ENCODE measurements at regions not wholly inside any gene's neighbourhood (a gene's known extent, or its start where the extent isn't known, plus 50 kb on each side); places are given as distances from the start of the nearest gene placed in this dataset.
"Not testable (repeated sequence)": the region's sequence is repeated elsewhere in the genome, so short reads cannot be mapped to it uniquely, and the experiment has no call there.

DNA sequence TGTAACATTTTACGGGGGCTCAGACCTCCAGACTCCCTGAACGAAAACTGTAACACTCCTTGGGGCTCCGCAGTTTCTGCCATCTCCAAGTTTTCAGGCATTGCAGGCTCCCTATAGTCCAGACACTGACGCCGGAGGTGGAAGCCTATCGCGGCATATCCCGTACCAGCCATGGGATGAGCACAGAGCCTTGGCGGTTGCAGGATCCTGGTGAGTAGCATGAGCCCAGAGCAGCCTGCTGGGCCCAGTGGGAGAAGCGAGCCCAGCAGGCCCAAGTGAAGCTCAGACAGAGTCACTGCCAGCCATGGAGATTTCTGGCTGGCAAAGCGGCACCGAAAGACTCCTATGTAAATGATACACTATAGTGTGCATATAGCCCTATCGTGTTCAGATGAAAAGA lies 446.8 kb downstream of the COL11A1 start:
- DNase-seq = no peak

DNA sequence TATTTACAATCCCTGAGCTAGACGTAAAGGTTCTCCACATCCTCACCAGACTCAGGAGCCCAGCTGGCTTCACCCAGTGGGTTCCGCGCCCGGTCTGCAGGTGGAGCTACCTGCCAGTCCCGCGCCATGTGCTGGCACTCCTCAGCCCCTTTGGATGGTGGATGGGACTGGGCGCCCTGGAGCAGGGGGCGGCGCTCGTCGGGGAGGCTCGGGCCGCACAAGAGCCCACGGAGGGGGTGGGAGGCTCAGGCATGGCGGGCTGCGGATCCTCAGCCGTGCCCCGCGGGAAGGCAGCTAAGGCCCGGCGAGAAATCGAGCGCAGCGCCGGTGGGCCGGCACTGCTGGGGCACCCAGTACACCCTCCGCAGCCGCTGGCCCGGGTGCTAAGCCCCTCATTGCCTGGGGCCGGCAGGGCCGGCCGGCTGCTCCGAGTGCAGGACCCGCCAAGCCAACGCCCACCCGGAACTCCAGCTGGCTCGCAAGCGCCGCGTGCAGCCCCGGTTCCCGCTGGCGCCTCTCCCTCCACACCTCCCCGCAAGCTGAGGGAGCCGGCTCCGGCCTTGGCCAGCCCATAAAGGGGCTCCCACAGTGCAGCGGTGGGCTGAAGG lies 448.3 kb downstream of the COL11A1 start:
- DNase-seq = not testable (repeated sequence)

- DNase-seq = no peak
Observed at GRCh38 chr1:102655034-102655433, 453.3 kb downstream of the COL11A1 start.

- DNase-seq = no peak
Observed at GRCh38 chr1:102640872-102641271, 467.4 kb downstream of the COL11A1 start.

- DNase-seq = no peak
Observed at GRCh38 chr1:102640312-102640711, 468.0 kb downstream of the COL11A1 start.

- DNase-seq = no peak
Observed at GRCh38 chr1:102631691-102632090, 476.6 kb downstream of the COL11A1 start.

GRCh38 chr1:102630041-102630440 lies 478.3 kb downstream of the COL11A1 start:
- no peak for DNase-seq

DNA sequence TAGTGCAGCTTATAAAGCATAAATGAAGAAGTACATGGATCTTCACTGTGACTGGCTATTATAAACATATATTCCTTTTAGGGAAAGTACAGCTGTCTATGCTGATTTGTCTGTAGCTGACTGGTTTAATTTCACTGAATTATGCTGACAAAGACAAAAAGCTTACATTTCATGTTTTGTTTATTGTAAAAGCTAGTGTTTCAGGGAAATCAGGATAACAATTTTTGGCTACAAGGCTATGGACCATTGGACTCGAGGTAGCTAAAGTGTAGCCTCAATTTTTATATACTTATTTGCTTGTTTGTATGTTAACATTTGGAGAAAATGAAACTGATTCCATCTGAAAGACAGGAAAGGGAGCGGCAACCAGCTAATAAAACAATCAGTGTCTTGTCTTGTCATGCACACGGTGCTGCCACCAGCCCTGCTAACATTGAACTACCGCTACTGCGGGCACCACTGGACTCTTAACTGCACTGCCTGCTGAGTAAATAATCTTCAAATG lies 480.2 kb downstream of the COL11A1 start:
- peak; percentile 1 to 2 for DNase-seq

GRCh38 chr1:102627145-102627544 lies 481.2 kb downstream of the COL11A1 start:
- DNase-seq = no peak

DNA sequence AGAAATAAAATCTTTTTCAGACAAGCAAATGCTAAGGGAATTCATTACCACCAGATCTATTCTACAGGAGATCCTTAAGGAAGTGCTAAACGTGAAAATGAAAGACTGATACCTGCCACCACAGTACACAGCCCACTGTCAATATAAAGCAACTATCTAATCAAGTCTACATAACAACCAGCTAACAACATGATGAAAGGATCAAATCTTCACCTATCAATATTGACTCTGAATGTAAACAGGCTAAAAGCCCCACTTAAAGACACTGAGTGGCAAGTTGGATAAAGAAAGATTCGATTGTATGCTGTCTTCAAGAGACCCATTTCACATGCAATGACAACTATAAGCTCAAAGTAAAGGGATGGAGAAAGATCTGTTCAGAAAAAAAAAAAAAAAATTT lies 492.4 kb downstream of the COL11A1 start:
- DNase-seq = no peak

DNA sequence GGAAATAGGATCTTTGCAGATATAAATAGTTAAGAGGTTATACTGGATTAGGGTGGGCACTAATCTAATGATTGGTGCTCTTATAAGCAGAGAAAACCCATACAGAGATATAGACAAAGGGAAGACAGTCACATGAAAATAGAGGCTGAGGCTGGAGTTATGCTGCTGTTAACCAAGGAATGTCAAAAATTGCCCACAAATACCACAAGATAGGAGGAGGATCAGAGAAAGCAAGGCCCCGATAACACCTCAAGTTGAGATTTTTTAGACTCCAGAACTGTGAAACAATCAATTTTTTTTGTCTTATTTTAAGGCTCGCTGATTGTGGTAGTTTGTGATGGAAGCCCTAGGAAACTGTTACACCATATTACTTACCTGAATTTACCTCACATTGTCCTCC lies 513.2 kb downstream of the COL11A1 start:
- DNase-seq = no peak

GRCh38 chr1:102593276-102593675 lies 515.0 kb downstream of the COL11A1 start:
- no peak for DNase-seq

DNA sequence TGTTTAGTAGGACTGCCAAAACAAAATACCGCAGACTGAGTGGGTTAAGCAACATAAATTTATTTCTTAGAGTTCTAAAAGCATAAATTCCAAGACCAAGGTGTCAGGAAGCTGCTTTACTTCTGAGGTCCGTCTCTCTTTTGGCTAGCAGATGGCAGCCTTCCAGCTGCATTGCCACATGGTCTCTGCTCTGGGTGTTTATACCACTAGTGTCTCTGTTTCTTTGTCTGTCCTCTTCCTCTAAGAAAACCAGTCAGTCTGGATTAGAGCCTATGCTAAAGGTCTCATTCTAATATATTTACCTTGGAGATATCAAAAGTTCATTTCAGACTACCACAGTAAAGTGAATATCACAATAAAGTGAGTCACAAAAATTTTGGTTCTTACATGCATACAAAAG lies 519.8 kb downstream of the COL11A1 start:
- DNase-seq = no peak

DNA sequence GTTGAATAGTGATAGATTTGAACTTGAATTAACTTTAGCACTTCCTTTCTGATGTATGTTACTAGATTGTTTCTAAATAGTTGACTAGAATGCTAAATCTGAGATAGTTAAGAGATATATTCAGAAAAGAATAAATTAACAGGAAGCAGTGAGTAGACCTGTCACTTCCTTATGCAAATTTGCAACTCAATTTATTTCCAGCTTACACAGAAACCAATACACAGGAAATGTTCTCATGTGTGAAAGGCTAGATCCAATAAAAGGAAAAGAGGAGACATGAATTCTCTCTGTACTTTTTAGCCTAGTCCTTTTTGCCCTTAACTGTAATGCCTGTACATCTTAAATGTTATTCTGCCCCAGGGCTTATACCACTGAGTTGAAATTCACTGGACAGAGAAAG lies 522.3 kb downstream of the COL11A1 start:
- DNase-seq = no peak

DNA sequence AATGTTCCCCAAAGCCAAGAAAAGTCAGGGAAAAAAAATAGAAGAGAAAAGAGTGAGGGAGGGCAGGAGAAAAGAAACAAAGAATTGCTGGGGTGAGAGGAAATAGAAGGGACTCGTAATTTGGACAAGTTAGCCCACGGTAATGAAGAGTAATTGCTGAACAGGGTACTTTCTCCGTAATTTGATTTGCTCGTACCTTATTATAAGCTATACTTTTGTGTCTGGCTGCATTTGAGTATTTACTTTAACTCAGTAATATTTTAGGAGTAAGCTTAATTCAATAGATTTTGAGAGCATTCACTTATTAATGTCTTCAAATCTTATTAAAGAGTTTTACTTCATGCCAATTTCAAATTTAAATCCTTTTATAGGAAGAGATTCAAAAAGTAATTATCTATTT lies 527.5 kb downstream of the COL11A1 start:
- DNase-seq = no peak

- DNase-seq = no peak
Observed at GRCh38 chr1:102578804-102579203, 529.5 kb downstream of the COL11A1 start.

DNA sequence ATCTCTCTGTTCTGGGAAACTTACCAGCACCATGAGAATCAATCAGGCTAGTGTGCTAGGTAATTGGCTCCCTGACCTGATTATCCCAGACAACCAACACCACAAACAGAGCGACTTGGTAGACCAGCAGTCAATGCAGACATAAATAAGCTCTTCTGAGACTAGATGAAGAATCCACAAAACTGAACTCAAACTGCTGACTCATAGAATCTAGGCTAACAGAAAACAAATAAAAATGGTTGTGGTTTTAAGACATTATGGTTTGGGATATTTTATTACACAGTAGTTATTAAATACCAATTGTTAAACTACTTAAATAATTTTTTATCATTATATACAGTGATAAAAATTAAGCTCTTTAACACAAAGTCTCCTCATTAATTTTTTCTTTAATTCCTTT lies 535.7 kb downstream of the COL11A1 start:
- no peak for DNase-seq

DNA sequence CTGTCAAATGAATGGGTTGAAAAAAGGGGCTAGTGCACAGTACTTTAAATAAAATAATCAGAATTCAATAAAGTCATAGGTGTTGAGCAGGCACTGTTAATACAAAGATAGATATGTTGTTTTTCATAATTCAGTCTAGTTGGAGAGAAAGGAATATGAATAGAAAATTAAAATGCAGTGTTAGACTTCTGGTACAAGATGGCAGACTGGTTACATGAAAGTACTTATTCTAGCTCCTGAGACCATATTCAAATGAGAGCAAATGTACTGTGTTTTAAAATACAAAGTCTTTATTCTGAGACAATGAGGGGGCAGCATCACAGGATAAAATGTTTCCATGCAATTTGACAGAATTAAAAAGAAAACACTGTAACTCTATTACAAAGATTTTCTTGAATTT lies 542.1 kb downstream of the COL11A1 start:
- DNase-seq = no peak

DNA sequence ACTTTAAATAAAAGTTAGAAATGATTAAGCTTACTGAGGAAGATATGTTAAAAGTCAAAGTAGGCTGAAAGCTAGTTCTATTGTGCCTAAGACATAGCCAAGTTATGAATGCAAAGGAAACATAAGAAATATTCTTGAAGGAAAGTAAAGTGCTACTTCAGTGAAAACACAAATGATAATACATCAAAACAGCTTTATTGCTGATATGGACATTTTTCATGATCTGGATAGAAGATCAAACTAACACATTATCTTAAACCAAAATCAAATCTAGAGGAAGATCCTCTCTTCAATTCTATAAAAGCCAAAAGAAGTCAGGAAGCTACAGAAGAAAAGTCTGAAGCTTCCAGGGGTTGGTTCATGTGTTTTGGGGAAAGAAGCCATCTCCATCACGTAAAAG lies 545.9 kb downstream of the COL11A1 start:
- DNase-seq = no peak

DNA sequence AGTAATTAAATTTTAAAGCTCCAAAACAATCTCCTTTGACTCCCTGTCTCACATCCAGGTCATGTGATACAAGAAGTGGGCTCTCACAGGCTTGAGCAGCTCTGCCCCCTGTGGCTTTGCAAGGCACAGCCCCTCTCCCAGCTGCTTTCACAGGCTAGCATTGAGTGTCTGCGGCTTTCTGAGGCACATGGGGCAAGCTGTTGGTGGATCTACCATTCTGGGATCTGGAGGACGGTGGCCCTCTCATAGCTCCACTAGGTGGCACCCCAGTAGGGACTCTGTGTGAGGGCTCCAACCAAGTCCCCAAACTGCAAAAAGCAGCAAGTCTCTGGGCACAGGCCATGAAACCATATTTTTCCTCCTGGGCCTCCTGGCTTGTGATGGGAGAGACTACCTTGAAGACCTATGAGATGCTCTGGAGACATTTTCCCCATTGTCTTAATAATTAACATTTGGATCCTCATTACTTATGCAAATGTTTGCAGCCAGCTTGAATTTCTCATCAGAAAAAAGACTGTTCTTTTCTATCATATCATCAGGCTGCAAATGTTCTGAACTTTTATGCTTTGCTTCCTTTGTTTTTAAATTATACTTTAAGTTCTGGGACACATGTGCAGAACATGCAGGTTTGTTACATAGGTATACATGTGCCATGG lies 554.1 kb upstream of the OLFM3 start:
- DNase-seq = no peak

DNA sequence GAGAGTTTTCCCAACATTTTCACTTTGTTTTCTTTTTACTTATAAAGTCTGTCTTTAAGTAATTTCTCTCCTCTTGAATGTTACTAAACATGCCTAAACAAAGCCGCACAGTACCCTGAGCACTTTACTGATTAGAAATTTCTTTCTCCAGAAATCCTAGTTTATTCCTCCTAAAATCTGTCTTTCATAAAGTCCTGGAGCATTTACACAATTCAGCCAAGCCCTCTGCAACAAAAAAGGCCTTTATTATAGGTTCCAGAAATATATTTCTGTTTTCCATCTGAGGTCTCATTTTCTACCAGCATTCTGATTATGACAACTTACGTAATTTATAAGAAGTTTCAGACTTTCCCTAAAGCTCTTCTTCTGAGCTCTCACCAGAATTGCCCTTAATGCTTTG lies 549.5 kb upstream of the OLFM3 start:
- DNase-seq = no peak

DNA sequence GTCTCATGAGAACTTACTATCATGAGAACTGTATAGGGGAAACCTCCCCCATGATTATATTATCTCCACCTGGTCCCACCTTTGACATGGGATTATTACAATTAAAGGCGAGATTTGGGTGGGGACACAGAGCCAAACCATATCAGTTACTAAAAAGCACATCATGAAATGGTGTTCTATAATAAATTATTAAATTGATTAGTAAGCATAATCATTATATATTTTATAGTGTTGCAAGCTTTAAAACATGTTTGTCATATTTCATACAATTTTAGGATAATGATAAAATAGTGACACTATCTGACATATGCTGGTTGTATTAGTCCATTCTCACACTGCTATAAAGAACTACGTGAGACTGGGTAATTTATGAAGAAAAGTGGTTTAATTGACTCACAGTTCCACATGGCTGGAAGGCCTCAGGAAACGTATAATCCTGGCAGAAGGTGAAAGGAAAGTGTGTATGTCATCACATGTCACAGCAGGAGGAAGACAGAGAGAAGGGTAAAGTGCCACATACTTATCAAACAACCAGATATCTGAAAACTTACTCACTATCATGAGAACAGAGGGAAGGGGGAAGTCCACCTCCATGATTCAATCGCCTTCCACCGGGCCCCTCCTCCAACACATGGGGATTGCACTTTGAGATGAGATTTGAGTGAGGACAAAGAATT lies 539.2 kb upstream of the OLFM3 start:
- no peak for DNase-seq

DNA sequence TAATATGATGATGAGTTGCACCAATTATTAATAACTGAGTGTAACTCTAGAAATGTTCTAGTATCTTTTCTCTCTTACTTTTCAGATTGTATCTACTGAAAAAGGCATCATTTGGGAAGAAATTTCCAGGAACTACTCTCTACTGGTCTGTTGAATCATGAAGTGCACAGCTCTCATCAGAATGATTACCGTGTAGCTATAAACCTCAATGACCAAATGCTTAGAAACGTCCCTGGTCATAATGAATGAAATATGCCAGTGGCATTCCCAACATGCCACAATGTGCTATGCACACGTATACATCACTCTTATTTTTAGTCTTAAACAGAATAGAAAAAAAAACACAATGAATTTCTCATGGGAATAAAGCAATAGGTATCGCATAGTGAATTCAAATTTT lies 534.3 kb upstream of the OLFM3 start:
- DNase-seq = no peak

Measured in right lung (tissue), 2 donors.